ENCODE measurements at regions not wholly inside any gene's neighbourhood (a gene's known extent, or its start where the extent isn't known, plus 50 kb on each side); places are given as distances from the start of the nearest gene placed in this dataset.

GRCh38 chr11:109511598-109511997, 89.6 kb downstream of the C11orf87 start:
- Histone ChIP-seq H3K27me3 (no peaks in the 10 kb centered on the region), H3K4me3 (no peak overlapping the region), H3K4me1 (ENCODE audit: insufficient read depth) (no peaks in the 10 kb centered on the region), H3K27ac (no peak overlapping the region), H3K9me3 (no peaks in the 10 kb centered on the region), H3K36me3 (no peaks in the 10 kb centered on the region)
- DNase-seq = no peak
- intact Hi-C loops (cut with DNase I) = no loop called here
- no peak for TF ChIP-seq EP300 (IDR thresholded peaks at IDR 0.05)
- no peak for TF ChIP-seq POLR2A (IDR thresholded peaks at IDR 0.05)
- no peak for TF ChIP-seq CTCF (IDR thresholded peaks at IDR 0.05)

GRCh38 chr11:109512249-109512648, 90.3 kb downstream of the C11orf87 start:
- Histone ChIP-seq H3K27me3 (no peaks in the 10 kb centered on the region), H3K27ac (no peak overlapping the region), H3K36me3 (no peaks in the 10 kb centered on the region), H3K9me3 (no peaks in the 10 kb centered on the region), H3K4me1 (ENCODE audit: insufficient read depth) (no peaks in the 10 kb centered on the region), H3K4me3 (no peak overlapping the region)
- WGBS, 3 donors = 74 to 87% (median 78%) methylated on average over 1 of the region's 1 CpG
- no peak for TF ChIP-seq EP300 (IDR thresholded peaks at IDR 0.05)
- TF ChIP-seq POLR2A (IDR thresholded peaks at IDR 0.05) = no peak
- TF ChIP-seq CTCF (IDR thresholded peaks at IDR 0.05) = no peak
- DNase-seq = no peak
- intact Hi-C loops (cut with DNase I) = no loop called here

- DNase-seq = no peak
- WGBS, 3 donors = 52 to 62% (median 59%) methylated on average over 2 of the region's 2 CpGs
- Histone ChIP-seq H3K27ac (no peak overlapping the region), H3K9me3 (no peaks in the 10 kb centered on the region), H3K4me1 (ENCODE audit: insufficient read depth) (no peaks in the 10 kb centered on the region), H3K36me3 (no peaks in the 10 kb centered on the region), H3K4me3 (no peak overlapping the region), H3K27me3 (no peaks in the 10 kb centered on the region)
- intact Hi-C loops (cut with DNase I) = no loop called here
- TF ChIP-seq POLR2A (IDR thresholded peaks at IDR 0.05) (no peak), CTCF (IDR thresholded peaks at IDR 0.05) (no peak), EP300 (IDR thresholded peaks at IDR 0.05) (no peak)
Measured at GRCh38 chr11:109512680-109513079, 90.7 kb downstream of the C11orf87 start.

GRCh38 chr11:109514313-109515018, 92.5 kb downstream of the C11orf87 start:
- Histone ChIP-seq H3K4me1 (ENCODE audit: insufficient read depth) (no peaks in the 10 kb centered on the region), H3K4me3 (no peak overlapping the region), H3K27me3 (no peaks in the 10 kb centered on the region), H3K36me3 (no peaks in the 10 kb centered on the region), H3K27ac (no peak overlapping the region), H3K9me3 (no peaks in the 10 kb centered on the region)
- intact Hi-C loops (cut with DNase I) = no loop called here
- 21 to 25% (median 23%) methylated on average over 2 of the region's 2 CpGs for WGBS, 3 donors
- TF ChIP-seq CTCF (IDR thresholded peaks at IDR 0.05) (no peak), EP300 (IDR thresholded peaks at IDR 0.05) (no peak), POLR2A (IDR thresholded peaks at IDR 0.05) (no peak)
- DNase-seq = no peak

All from ovary (tissue), 7 donors.